ENCODE measurements at regions not wholly inside any gene's neighbourhood (a gene's known extent, or its start where the extent isn't known, plus 50 kb on each side); places are given as distances from the start of the nearest gene placed in this dataset.

- no peak for TF ChIP-seq CTCF (IDR thresholded peaks at IDR 0.05; ENCODE audit: low read depth, low read length, missing input control)
Observed at GRCh38 chr2:186328838-186329237, 157.2 kb upstream of the ZC3H15 start (continued).

GRCh38 chr2:186330050-186330449 is 156.0 kb upstream of the ZC3H15 start:
- 95% methylated on average over 1 of the region's 1 CpG for WGBS

More at GRCh38 chr2:186330050-186330449, 156.0 kb upstream of the ZC3H15 start:
- Histone ChIP-seq H3K27ac (ENCODE audit: low read depth in 1 of 2, low read length in 2 of 2) (no peak overlapping the region), H3K4me1 (ENCODE audit: control insufficient read depth in 4 of 4, insufficient read depth in 4 of 4, low read length in 3 of 4) (no peaks in the 10 kb centered on the region), H3K4me3 (ENCODE audit: low read depth in 1 of 3, low read length in 3 of 3) (no peak overlapping the region), H3K36me3 (ENCODE audit: control insufficient read depth in 4 of 4, insufficient read depth in 3 of 4, low read depth in 1 of 4, low read length in 3 of 4) (no peaks in the 10 kb centered on the region), H3K9me3 (ENCODE audit: control insufficient read depth in 4 of 4, low read length in 3 of 4) (no peaks in the 10 kb centered on the region), H3K9ac (ENCODE audit: low read depth in 1 of 2, low read length in 2 of 2) (no peak overlapping the region), H3K27me3 (ENCODE audit: control insufficient read depth in 4 of 4, insufficient read depth in 4 of 4, low read length in 3 of 4) (no peaks in the 10 kb centered on the region)
- no peak for DNase-seq (ENCODE audit: low spot score)
- TF ChIP-seq HNF4A (conservative IDR thresholded peaks at IDR 0.05): no peak
- no peak for TF ChIP-seq HNF4G (IDR thresholded peaks at IDR 0.05)
- TF ChIP-seq REST (IDR thresholded peaks at IDR 0.05): no peak
- no peak for TF ChIP-seq RXRA (IDR thresholded peaks at IDR 0.05)
- no peak for TF ChIP-seq TAF1 (conservative IDR thresholded peaks at IDR 0.05)
- TF ChIP-seq FOXA1 (IDR thresholded peaks at IDR 0.05): no peak
- TF ChIP-seq ATF3 (IDR thresholded peaks at IDR 0.05): no peak
- no peak for TF ChIP-seq RAD21 (IDR thresholded peaks at IDR 0.05)
- TF ChIP-seq GABPA (IDR thresholded peaks at IDR 0.05 in 1 of 2, conservative IDR thresholded peaks at IDR 0.05 in 1 of 2): no peak
- TF ChIP-seq FOXA2 (IDR thresholded peaks at IDR 0.05): no peak
- TF ChIP-seq CTCF (IDR thresholded peaks at IDR 0.05; ENCODE audit: low read depth, low read length, missing input control): no peak
- TF ChIP-seq EGR1 (IDR thresholded peaks at IDR 0.05; ENCODE audit: low read depth in 2 of 2): no peak
- TF ChIP-seq YY1 (IDR thresholded peaks at IDR 0.05): no peak
- no peak for TF ChIP-seq SP1 (IDR thresholded peaks at IDR 0.05)
- TF ChIP-seq ZBTB33 (IDR thresholded peaks at IDR 0.05): no peak

Measured in liver (tissue), 8 donors.